NCI-H524 (cell line): ENCODE measurements at regions not wholly inside any gene's neighbourhood (a gene's known extent, or its start where the extent isn't known, plus 50 kb on each side); places are given as distances from the start of the nearest gene placed in this dataset.
A peak's percentile ranks its signal among the peaks of the same experiment; 100 is the strongest.

Source experiments
- DNase-seq, 2 experiments: peaks; one replicate each; lab custom pipeline; 2025; lab: John Stamatoyannopoulos, UW

DNA sequence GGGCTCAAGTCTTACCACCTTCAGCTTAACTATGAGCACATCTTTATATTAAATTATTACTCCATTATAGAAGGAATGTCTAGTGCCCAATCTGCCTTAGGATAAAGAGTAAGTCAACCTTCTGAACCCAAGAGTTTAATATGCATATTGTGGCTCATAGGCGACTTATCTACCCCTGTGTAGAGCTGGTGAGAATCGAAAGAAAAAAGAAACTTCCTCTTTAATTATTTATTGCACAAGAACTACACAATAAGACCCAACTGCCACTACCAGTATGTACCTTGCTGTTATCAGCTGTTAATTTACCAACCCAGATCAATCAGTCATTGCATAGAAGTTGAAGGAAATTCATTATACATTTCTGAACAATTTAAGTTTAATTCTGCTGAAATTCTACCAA, 329.1 kb upstream of the SLC24A2 start:
- no peak for DNase-seq

DNA sequence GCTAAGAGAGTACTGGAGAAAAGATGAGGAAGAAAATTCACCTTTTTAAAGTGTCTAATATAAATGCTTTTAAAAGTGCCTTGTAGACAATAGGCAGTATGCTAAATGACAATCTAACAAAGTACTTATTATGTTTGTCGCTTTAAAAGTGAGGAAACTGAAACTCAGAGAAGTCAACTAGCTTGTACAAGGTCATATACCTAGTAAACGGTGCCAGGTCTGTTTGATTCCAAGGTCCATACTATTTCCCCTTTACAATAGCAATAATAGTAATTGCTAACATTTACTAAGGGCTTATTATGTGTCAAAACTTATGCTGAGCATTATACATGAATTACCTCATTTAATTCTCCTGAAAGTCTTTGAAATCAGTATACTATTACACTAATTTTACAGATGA, 328.6 kb upstream of the SLC24A2 start:
- no peak for DNase-seq

DNA sequence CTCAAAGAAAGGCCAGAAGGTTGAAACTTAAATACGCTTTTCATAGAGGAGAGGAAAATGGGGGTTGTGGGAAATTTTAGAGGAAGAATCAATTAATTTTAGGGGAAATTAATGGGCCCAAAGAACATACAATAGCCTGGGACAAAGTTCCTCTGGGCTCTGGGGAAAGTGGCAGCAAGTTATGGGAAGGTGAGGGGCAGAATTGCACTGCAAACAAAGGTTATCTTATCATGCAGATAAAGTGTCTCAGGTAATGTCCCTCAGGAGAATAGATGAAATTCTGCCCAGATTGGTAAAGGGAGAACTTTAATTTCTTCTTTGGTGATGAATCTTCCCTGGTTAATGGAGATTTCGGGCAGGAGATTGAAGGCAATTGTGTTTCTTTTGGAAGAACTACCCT, 326.1 kb upstream of the SLC24A2 start:
- DNase-seq = no peak

- no peak for DNase-seq
Measured at GRCh38 chr9:20112205-20112783, 323.5 kb upstream of the SLC24A2 start.

GRCh38 chr9:20111173-20111843, 322.5 kb upstream of the SLC24A2 start:
- peak; percentile 84 to 96 for DNase-seq

DNA sequence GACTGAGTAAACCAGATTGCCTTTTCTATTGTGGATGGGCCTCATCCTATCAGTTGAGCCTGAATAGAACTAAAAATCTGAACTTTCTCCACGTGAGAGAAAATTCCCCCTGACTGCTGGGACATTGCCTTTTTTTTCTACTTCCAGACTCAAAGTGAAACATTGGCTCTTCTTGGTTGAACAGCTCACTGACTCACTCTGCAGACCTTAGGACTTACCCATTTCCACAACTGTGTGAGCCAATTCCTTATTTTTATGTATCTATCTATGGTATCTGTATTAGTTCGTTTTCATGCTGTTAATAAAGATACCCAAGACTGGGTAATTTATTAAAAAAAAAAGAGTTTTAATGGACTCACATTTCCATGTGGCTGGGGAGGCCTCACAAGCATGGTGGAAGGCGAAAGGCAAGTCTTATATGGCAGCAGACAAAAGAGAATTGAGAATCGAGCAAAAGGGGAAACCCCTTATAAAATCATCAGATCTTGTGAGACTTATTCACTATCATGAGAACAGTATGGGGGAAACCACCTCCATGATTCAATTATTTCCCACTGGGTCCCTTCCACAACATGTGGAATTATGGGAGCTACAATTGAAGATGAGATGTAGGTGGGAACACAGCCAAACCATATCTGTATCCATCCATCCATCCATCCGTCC, 306.7 kb upstream of the SLC24A2 start:
- DNase-seq = no peak

DNA sequence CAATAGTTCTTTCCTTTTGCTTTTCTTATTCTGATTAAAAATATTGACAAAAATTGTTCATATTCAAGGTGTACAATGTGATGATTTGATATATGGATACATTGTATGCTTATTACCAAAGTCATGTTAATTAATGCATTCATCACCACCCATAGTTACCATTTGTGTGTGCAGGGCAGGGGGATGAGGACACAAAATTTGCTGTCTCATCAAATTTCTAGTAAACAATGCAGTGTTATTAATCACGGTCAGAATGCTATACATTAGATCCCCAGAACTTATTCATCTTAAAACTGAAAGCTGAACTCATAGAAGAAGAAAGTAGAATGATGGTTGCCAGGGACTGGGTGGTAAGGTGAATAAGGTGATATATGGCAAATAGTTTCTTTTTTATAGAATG, 303.7 kb upstream of the SLC24A2 start:
- DNase-seq = no peak

DNA sequence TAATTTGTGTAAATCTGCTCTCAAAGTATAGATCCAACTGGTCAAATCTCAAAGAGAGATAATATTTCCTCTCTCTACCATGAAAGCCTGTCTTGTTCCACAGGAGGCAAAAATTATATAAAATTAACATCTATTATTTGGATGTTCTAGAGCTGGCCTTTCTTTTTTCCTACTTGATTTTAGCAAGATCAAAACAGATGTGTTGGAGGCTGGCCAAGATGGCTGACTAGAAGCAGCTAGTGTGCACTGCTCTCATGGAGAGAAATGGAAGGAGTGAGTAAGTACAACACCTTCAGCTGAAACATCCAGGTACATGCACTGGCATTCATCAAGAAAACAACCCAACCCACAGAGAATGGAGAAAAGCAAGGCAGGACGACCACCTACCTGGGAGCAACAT, 298.6 kb upstream of the SLC24A2 start:
- DNase-seq = peak in 1 of 2 experiments; percentile 4

DNA sequence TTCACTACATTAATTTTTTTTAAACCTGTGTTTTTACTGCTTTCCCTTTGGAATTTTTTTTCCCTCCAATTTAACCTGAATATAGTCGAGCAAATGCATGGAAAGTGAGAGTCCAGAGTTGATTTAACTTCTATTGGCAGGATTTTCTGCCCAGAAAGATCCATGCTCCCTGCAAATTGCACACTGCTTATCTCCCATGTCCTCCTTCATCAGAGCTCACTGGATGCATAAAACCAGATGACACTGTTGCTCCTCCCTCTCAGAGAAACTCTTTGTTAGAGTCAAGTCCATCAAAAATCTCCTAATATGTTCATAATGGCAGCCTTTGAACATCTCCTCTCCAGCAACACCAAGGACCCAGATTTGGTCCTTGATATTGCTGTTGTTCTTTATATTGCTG, 297.0 kb upstream of the SLC24A2 start:
- DNase-seq = no peak

DNA sequence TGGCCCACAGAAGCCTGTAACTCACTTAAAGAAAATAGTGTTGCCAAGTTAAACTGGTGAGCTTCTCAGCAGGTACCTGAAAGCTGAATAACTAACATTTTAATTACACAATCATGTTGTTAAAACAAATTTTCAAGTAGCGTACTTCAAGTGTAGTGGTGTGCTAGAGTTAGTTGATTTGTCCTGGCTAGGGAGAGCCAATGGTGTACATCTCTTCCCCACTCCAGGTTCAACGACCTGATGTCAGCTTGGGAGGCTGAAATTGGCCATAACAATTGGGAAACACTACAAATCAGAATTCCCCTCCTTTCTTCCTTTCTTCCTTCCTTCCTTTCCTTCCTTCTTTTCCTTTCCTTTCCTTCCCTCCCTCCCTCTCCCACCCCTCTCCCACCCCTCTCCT, 295.3 kb upstream of the SLC24A2 start:
- no peak for DNase-seq

DNA sequence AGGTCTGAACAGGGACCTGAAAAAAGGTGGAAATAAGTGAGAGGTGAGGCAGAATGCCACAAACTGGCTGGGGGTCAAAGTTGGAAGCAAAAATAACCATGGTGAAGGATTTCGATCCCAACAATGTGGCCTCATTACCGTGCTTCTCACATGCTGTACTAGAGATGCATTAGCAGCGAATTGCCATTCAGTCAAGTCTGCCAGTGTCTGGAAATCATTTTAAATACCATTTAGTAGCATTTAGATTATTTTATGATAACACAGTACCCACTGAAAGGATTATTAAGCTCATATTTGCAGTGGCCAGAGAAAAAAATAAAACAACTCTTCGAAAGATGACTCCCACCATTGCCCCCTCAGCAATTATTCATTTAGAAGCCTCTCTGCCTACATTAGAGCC, 294.6 kb upstream of the SLC24A2 start:
- DNase-seq = no peak

GRCh38 chr9:20082831-20083230, 294.0 kb upstream of the SLC24A2 start:
- DNase-seq = no peak

GRCh38 chr9:20082406-20082805, 293.6 kb upstream of the SLC24A2 start:
- DNase-seq = no peak

GRCh38 chr9:20078246-20078645, 289.4 kb upstream of the SLC24A2 start:
- no peak for DNase-seq

- no peak for DNase-seq
Measured at GRCh38 chr9:20074291-20074690, 285.5 kb upstream of the SLC24A2 start.

DNA sequence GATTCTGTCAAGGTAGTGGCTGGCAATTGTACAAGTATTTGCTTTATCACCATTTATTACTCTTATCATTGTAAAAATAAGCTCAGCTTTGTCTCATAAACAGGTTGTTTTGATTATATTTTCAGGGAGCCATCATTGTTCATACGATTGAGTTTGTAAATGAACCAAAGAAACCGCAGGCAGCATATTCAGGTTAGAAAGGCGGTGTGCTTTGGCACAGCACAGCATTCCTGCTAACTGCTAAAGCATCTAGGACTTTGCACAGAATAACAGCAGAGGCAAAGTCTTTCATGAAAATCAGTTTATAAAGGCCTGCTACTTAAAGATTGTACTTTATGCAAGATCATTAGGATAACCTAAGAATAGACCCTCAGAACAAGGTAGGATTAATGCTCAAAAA, 281.5 kb upstream of the SLC24A2 start:
- DNase-seq = no peak

GRCh38 chr9:20065796-20066700, 277.2 kb upstream of the SLC24A2 start:
- DNase-seq = peak; percentile 41 to 74

- no peak for DNase-seq
Measured at GRCh38 chr9:20065046-20065445, 276.2 kb upstream of the SLC24A2 start.

DNA sequence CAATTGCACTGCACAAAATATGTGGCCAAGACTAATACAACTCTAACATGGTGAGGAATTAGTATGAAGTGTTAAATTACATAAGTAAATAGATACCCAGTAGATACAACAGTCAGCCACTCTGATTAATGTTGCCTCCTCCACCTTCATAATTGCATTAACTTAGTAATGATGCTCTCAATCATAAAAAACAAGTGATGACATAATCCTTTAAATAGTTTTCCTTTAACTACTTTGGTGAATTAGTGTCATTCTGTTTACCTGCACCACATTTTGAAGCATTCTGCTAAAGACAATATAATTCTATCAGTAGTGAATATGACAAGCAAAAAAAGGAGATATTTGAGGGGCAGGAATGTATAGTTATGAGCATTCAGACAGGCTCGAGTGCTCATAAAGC, 265.9 kb upstream of the SLC24A2 start:
- no peak for DNase-seq

DNA sequence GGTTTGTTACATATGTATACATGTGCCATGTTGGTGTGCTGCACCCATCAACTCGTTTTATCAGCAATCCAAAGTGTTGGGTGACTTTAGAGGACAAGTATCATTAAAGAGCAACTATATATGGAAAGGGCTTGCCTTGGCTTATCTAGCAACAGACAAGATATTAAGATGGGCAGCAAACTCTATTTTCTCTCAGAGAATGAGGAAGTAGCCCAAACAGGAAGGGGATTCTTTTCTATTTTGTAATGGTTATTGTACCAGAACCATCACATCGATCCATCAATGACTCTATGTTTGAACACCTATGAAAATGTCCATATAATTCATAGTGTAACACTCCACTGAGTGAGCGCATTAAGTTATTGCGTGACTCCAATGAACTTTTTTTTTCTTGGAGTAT, 260.1 kb upstream of the SLC24A2 start:
- no peak for DNase-seq

- DNase-seq = no peak
Measured at GRCh38 chr9:20048437-20048836, 259.6 kb upstream of the SLC24A2 start.

DNA sequence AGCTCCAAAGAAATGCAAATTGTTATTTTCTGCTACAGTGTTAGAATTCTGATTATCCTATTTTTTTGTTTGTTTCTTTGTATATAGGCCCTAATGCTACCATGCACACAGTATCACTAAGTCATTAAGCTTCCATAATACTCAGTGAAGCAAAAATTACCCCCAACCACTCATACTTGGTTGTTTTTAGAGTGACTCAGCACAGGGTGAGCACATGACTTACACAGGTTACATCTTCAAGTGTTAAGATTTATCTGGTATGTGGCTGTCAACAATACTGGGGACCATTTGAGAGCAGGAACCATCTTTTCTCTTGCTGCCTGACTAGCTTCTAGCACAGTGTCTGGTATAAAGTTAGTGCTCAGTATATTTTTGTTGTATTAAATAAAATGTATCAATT, 255.8 kb upstream of the SLC24A2 start:
- DNase-seq = no peak

GRCh38 chr9:20043461-20043860, 254.6 kb upstream of the SLC24A2 start:
- DNase-seq = no peak
